ENCODE measurements at regions not wholly inside any gene's neighbourhood (a gene's known extent, or its start where the extent isn't known, plus 50 kb on each side); places are given as distances from the start of the nearest gene placed in this dataset.
A peak's percentile ranks its signal among the peaks of the same experiment; 100 is the strongest.
"Not testable (repeated sequence)": the region's sequence is repeated elsewhere in the genome, so short reads cannot be mapped to it uniquely, and the experiment has no call there.

DNA sequence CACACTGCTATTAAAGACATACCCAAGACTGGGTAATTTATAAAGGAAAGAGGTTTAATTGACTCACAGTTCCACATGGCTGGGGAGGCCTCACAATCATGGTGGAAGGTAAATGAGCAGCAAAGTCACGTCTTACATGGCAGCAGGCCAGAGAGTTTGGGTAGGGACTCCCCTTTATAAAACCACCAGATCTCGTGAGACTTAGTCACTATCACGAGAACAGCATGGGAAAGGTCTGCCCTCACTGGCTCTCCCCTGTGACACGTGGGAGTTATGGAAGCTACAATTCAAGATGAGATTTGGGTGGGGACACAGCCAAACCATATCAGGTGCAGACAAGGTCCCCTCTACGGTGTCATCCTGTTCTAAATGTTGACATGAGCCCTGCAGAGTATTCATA is 332.5 kb downstream of the QKI start:
- not testable (repeated sequence) for DNase-seq (ENCODE audit: low read depth in 4 of 4, low spot score in 3 of 4)

GRCh38 chr6:163745536-163746400 is 331.2 kb downstream of the QKI start:
- DNase-seq (ENCODE audit: low read depth in 4 of 4, low spot score in 3 of 4), result peak in 1 of 4 donors; percentile 28

GRCh38 chr6:163744256-163744925 is 329.9 kb downstream of the QKI start:
- no peak for DNase-seq (ENCODE audit: low read depth in 4 of 4, low spot score in 3 of 4)

- no peak for DNase-seq (ENCODE audit: low read depth in 4 of 4, low spot score in 3 of 4)
Observed at GRCh38 chr6:163743796-163744195, 329.3 kb downstream of the QKI start.

DNA sequence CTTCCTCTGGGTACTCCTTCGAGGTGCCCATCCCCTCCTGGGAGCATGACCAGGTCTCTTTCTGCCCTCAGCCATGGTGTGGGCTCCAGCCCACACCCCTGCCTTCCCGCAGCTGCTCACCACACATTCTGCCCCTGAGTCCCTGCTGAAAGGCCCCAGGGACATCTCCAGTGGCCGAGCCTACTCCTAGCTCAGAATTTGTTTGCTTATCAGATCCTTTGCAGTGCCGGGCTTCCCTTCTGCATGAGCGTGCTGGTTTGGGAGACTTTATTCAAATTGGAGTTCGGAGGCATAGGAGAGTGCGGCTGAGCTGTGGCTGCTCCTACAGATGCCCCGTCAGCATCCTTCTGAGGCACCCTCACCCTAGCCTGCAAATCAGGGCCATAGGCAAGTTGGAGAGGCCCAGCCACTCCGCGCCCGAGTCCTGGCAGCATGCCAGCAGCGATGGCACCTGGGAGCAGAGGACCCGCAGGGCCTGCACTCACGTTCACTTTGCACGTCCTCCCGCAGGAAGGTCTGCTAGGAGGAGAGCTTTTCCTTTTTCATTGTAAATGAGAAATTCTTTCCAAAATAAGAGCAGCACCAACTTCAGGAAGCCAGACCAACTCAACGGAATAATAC is 327.3 kb downstream of the QKI start:
- no peak for DNase-seq (ENCODE audit: low read depth in 4 of 4, low spot score in 3 of 4)

DNA sequence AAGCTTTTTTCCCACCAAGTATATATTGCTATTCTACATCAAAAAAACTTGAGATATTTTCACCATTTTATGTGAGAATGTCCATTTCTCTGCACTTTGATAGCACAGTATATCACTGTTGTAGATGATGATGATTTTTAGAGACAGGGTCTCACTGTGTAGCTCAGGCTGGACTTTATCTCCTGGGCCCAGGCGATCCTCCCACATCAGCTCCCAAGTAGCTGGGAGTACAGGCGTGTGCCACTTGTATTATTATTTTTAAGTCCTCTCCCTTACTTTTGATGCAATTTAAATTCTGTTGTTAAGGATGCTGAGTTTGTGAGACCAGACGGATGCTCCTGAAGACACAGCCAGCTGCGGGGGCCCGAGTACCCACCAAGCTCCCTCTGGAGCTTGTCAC is 326.8 kb downstream of the QKI start:
- no peak for DNase-seq (ENCODE audit: low read depth in 4 of 4, low spot score in 3 of 4)

GRCh38 chr6:163739966-163740365 is 325.4 kb downstream of the QKI start:
- DNase-seq (ENCODE audit: low read depth in 4 of 4, low spot score in 3 of 4), result no peak

- no peak for DNase-seq (ENCODE audit: low read depth in 4 of 4, low spot score in 3 of 4)
Observed at GRCh38 chr6:163739408-163739725, 324.8 kb downstream of the QKI start.

GRCh38 chr6:163738725-163739407 is 324.3 kb downstream of the QKI start:
- no peak for DNase-seq (ENCODE audit: low read depth in 4 of 4, low spot score in 3 of 4)

- no peak for DNase-seq (ENCODE audit: low read depth in 4 of 4, low spot score in 3 of 4)
Observed at GRCh38 chr6:163738304-163738703, 323.8 kb downstream of the QKI start.

- no peak for DNase-seq (ENCODE audit: low read depth in 4 of 4, low spot score in 3 of 4)
Observed at GRCh38 chr6:163735076-163735475, 320.6 kb downstream of the QKI start.

DNA sequence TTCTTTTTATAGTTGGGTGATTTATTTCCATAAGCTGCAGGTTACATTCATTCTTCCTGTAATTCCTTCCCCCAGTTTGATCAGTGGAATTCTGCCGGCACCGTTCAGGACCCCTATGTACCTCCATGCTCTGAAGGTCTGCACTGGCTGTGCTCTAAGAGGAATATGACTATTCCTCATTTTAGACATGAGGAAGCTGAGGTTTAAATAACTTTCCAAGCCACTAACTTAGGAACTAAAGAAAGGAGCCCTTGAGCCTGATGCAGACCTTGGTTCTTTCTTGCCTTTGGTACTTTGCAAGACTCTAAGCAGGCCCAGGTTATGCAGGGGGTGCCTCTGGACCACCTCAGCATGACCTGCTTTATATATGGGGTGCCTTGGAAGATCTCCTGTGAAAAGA is 318.5 kb downstream of the QKI start:
- no peak for DNase-seq (ENCODE audit: low read depth in 4 of 4, low spot score in 3 of 4)

GRCh38 chr6:163732479-163732878 is 318.0 kb downstream of the QKI start:
- DNase-seq (ENCODE audit: low read depth in 4 of 4, low spot score in 3 of 4), result no peak

- not testable (repeated sequence) for DNase-seq (ENCODE audit: low read depth in 4 of 4, low spot score in 3 of 4)
Observed at GRCh38 chr6:163732014-163732351, 317.5 kb downstream of the QKI start.

GRCh38 chr6:163731215-163732013 is 316.9 kb downstream of the QKI start:
- no peak for DNase-seq (ENCODE audit: low read depth in 4 of 4, low spot score in 3 of 4)

- DNase-seq (ENCODE audit: low read depth in 4 of 4, low spot score in 3 of 4), result no peak
Observed at GRCh38 chr6:163730246-163731210, 316.0 kb downstream of the QKI start.

GRCh38 chr6:163729127-163729872 is 314.8 kb downstream of the QKI start:
- no peak for DNase-seq (ENCODE audit: low read depth in 4 of 4, low spot score in 3 of 4)

GRCh38 chr6:163728442-163729126 is 314.1 kb downstream of the QKI start:
- DNase-seq (ENCODE audit: low read depth in 4 of 4, low spot score in 3 of 4), result no peak
